Natural killer cell (primary cell): ENCODE measurements at regions not wholly inside any gene's neighbourhood (a gene's known extent, or its start where the extent isn't known, plus 50 kb on each side); places are given as distances from the start of the nearest gene placed in this dataset.

Experiments
- ATAC-seq, 3 donors: fragments of 150-1000 bp in 2 of 3; fragments of 200-7000 bp in 1 of 3; cut with Tn5 transposase; 1 replicate in 1 of 3; 2 replicates in 2 of 3; pipeline ENCODE4 v1.10.0; 2021; ENCODE audit warnings: mild to moderate bottlenecking in 2 of 3, moderate library complexity in 2 of 3
- DNase-seq, 2 donors: peaks; one replicate each; pipeline versions ENCODE4 v3.0.0 to v3.0.0-alpha.2; 2013 to 2021; ENCODE audit warnings: mixed read lengths in 1 of 2
- H3K27ac ChIP-seq: one replicate; pipeline ENCODE4 v1.5.1; 2013; ENCODE audit warnings: mild to moderate bottlenecking, low read length
- H3K27me3 ChIP-seq: one replicate; pipeline ENCODE4 v1.6.1; 2013; ENCODE audit warnings: low read length; ENCODE audit not compliant: control insufficient read depth, insufficient read depth
- H3K36me3 ChIP-seq: one replicate; pipeline ENCODE4 v1.6.1; 2013; ENCODE audit warnings: low read length; ENCODE audit not compliant: control insufficient read depth, insufficient read depth
- H3K4me1 ChIP-seq: one replicate; pipeline ENCODE4 v1.6.1; 2013; ENCODE audit warnings: low read length; ENCODE audit not compliant: control insufficient read depth, insufficient read depth
- H3K4me3 ChIP-seq: one replicate; pipeline ENCODE4 v1.5.1; 2013; ENCODE audit warnings: low read length
- H3K9me3 ChIP-seq: one replicate; pipeline ENCODE4 v1.6.1; 2013; ENCODE audit warnings: low read length; ENCODE audit not compliant: control insufficient read depth, insufficient read depth
- H3K27ac Mint-ChIP-seq, 2 donors: one replicate each; pipeline ENCODE4 v1.8.0; 2022; ENCODE audit warnings: mild to moderate bottlenecking in 2 of 2, mixed read lengths in 2 of 2, moderate library complexity in 1 of 2
- H3K27me3 Mint-ChIP-seq, 2 donors: one replicate each; pipeline ENCODE4 v1.8.0; 2022; ENCODE audit warnings: low read depth in 2 of 2, mixed read lengths in 2 of 2
- H3K36me3 Mint-ChIP-seq: one replicate; pipeline ENCODE4 v1.8.0; 2022; ENCODE audit warnings: mixed read lengths
- H3K4me1 Mint-ChIP-seq, 2 donors: one replicate each; pipeline ENCODE4 v1.8.0; 2022; ENCODE audit warnings: mixed read lengths in 2 of 2
- H3K4me3 Mint-ChIP-seq: one replicate; pipeline ENCODE4 v1.8.0; 2022; ENCODE audit warnings: mild to moderate bottlenecking, moderate library complexity, mixed read lengths
- H3K9me3 Mint-ChIP-seq, 2 donors: one replicate each; pipeline ENCODE4 v1.8.0; 2022; ENCODE audit warnings: mixed read lengths in 2 of 2
- CTCF ChIP-seq: fragments of 200-600 bp; IDR thresholded peaks from one replicate; pipeline ENCODE4 v1.8.0; 2022; ENCODE audit warnings: antibody characterized with exemption
- WGBS: methylation state at CpG from one replicate; pipeline ENCODE4 v1.1.7; 2013; ENCODE audit warnings: missing lambda C conversion rate; ENCODE audit not compliant: insufficient coverage; 5-methylcytosine and 5-hydroxymethylcytosine counted together
- intact Hi-C: fragments of 100-400 bp; cut with micrococcal nuclease; formaldehyde crosslinking; loops from one replicate; pipeline ENCODE4 v1.14.2; 2022

- Mint-ChIP-seq H3K27ac (no peak overlapping the region), H3K4me1 (no peaks in the 10 kb centered on the region), H3K36me3 (no peaks in the 10 kb centered on the region), H3K9me3 (no peaks in the 10 kb centered on the region), H3K4me3 (no peak overlapping the region), H3K27me3 (peaks cover 6 to 16% of the 10 kb centered on the region in 2 donors)
- H3K36me3 ChIP-seq = no peaks in the 10 kb centered on the region
- TF ChIP-seq CTCF = no peak
- H3K27ac ChIP-seq = no peak overlapping the region
- H3K27me3 ChIP-seq = peaks cover 3% of the 10 kb centered on the region
- ATAC-seq = no peak
- no peak for DNase-seq
- H3K4me1 ChIP-seq = no peaks in the 10 kb centered on the region
- H3K4me3 ChIP-seq = no peak overlapping the region
- WGBS = 36% methylated on average over 3 of the region's 3 CpGs
- no peaks in the 10 kb centered on the region for H3K9me3 ChIP-seq
- intact Hi-C loops = no loop called here
Observed at GRCh38 chr1:34478515-34479076, 276.3 kb upstream of the GJB5 start.

GRCh38 chr1:34479731-34480130, 275.1 kb upstream of the GJB5 start:
- no peaks in the 10 kb centered on the region for H3K4me1 Mint-ChIP-seq
- no peak overlapping the region for H3K27ac ChIP-seq
- H3K4me3 ChIP-seq = no peak overlapping the region
- H3K36me3 ChIP-seq = no peaks in the 10 kb centered on the region
- H3K27me3 ChIP-seq = peaks cover 3% of the 10 kb centered on the region
- no peak for ATAC-seq
- no peak overlapping the region for H3K4me3 Mint-ChIP-seq
- no peaks in the 10 kb centered on the region for H3K9me3 Mint-ChIP-seq
- no peak for DNase-seq
- H3K9me3 ChIP-seq = no peaks in the 10 kb centered on the region
- no peaks in the 10 kb centered on the region for H3K4me1 ChIP-seq
- TF ChIP-seq CTCF = no peak
- H3K36me3 Mint-ChIP-seq = no peaks in the 10 kb centered on the region
- peaks cover 6 to 17% of the 10 kb centered on the region in 2 donors for H3K27me3 Mint-ChIP-seq
- intact Hi-C loops = no loop called here
- H3K27ac Mint-ChIP-seq = no peak overlapping the region
- 9% methylated on average over 4 of the region's 5 CpGs for WGBS

GRCh38 chr1:34488080-34488708, 266.7 kb upstream of the GJB5 start:
- H3K9me3 ChIP-seq = no peaks in the 10 kb centered on the region
- H3K4me1 ChIP-seq = no peaks in the 10 kb centered on the region
- Mint-ChIP-seq H3K4me1 (no peaks in the 10 kb centered on the region), H3K27ac (no peak overlapping the region), H3K27me3 (peaks cover 13 to 36% of the 10 kb centered on the region in 2 donors), H3K9me3 (peaks cover 4 to 8% of the 10 kb centered on the region in 2 donors), H3K4me3 (no peak overlapping the region), H3K36me3 (peaks cover 12% of the 10 kb centered on the region)
- ATAC-seq = no peak
- H3K36me3 ChIP-seq = no peaks in the 10 kb centered on the region
- intact Hi-C loops = no loop called here
- H3K27ac ChIP-seq = no peak overlapping the region
- H3K4me3 ChIP-seq = no peak overlapping the region
- no peak for DNase-seq
- H3K27me3 ChIP-seq = no peaks in the 10 kb centered on the region
- TF ChIP-seq CTCF = no peak

- ATAC-seq (no peak), DNase-seq (no peak)
- Histone ChIP-seq H3K27me3 (no peaks in the 10 kb centered on the region), H3K4me3 (no peak overlapping the region), H3K4me1 (no peaks in the 10 kb centered on the region), H3K27ac (no peak overlapping the region), H3K9me3 (no peaks in the 10 kb centered on the region), H3K36me3 (no peaks in the 10 kb centered on the region)
- Mint-ChIP-seq H3K27me3 (peaks cover 4 to 7% of the 10 kb centered on the region in 2 donors), H3K4me1 (no peaks in the 10 kb centered on the region), H3K36me3 (no peaks in the 10 kb centered on the region), H3K4me3 (no peak overlapping the region), H3K9me3 (no peaks in the 10 kb centered on the region), H3K27ac (no peak overlapping the region)
- intact Hi-C loops = no loop called here
- TF ChIP-seq CTCF = no peak
- 16% methylated on average over 6 of the region's 6 CpGs for WGBS
Observed at GRCh38 chr1:34500451-34500850, 254.4 kb upstream of the GJB5 start.
